ENCODE measurements at regions not wholly inside any gene's neighbourhood (a gene's known extent, or its start where the extent isn't known, plus 50 kb on each side); places are given as distances from the start of the nearest gene placed in this dataset.

DNA sequence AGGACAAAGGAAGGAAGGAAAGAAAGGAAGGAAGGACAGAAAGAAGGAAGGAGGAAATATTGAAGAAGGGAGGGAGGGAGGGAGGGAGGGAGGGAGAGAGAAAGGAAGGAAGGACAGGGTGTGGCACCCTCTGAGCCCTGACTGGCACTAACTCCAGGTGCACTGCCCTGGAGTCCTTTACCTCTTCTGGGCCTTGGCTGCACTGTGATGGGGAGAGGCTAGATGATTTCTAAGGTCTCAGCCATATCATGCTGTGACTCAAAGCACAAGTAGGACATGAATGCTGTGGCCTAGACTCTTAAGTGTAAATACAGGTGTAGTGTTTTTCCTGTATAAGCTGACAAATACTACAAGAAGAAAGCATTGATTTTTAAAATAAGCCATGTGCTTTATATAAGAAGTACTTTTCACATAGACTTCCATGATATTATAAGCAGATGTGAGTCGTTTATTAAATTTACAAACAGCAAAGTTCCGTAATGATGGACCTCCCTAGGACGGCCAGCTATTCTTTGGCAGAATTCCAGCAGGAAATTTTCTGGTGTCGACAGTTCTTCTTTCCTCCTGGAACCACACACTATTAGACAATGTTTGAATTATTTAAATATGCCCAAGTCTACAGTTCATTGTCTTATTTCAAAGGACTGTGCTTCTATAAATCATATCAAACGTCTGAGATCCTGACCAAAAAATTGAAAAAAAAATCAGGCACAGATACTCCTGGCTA lies 213.8 kb upstream of the C2CD4B start:
- TF ChIP-seq, protein P1, sequence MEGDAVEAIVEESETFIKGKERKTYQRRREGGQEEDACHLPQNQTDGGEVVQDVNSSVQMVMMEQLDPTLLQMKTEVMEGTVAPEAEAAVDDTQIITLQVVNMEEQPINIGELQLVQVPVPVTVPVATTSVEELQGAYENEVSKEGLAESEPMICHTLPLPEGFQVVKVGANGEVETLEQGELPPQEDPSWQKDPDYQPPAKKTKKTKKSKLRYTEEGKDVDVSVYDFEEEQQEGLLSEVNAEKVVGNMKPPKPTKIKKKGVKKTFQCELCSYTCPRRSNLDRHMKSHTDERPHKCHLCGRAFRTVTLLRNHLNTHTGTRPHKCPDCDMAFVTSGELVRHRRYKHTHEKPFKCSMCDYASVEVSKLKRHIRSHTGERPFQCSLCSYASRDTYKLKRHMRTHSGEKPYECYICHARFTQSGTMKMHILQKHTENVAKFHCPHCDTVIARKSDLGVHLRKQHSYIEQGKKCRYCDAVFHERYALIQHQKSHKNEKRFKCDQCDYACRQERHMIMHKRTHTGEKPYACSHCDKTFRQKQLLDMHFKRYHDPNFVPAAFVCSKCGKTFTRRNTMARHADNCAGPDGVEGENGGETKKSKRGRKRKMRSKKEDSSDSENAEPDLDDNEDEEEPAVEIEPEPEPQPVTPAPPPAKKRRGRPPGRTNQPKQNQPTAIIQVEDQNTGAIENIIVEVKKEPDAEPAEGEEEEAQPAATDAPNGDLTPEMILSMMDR (IDR thresholded peaks at IDR 0.05; ENCODE audit: low read depth, low read length): no peak
- H3K4me3 ChIP-seq (ENCODE audit: low read depth, low read length): no peak overlapping the region
- no peak overlapping the region for H3K27ac ChIP-seq
- no peaks in the 10 kb centered on the region for H3K9me3 ChIP-seq (ENCODE audit: severe bottlenecking)
- no peaks in the 10 kb centered on the region for H3K36me3 ChIP-seq
- H3K27me3 ChIP-seq (ENCODE audit: insufficient read depth, low read depth, severe bottlenecking): no peaks in the 10 kb centered on the region
- no peak for DNase-seq

DNA sequence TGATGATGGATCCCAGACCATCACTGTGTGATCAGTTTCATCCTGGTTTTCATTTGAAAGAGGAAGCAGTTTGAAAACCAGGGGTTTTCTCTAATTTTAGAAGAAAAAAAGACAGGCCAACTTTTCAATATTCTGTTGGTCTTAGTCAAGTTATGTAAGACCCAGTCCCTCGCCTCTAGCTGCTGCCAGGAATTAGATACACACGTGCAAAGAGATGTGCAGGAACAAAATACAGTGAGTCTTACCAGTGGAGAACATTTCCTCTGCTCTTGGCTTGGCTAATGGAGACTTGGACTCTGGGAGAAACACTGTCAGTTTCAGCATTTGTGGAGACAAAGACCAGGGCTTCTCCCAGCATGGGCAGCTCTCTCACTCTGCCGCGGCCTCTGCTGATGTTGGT lies 214.9 kb upstream of the C2CD4B start:
- DNase-seq: no peak
- Histone ChIP-seq H3K36me3 (no peaks in the 10 kb centered on the region), H3K4me3 (ENCODE audit: low read depth, low read length) (no peak overlapping the region), H3K27ac (no peak overlapping the region), H3K27me3 (ENCODE audit: insufficient read depth, low read depth, severe bottlenecking) (no peaks in the 10 kb centered on the region), H3K9me3 (ENCODE audit: severe bottlenecking) (no peaks in the 10 kb centered on the region)
- TF ChIP-seq, protein P1 (IDR thresholded peaks at IDR 0.05; ENCODE audit: low read depth, low read length): no peak

DNA sequence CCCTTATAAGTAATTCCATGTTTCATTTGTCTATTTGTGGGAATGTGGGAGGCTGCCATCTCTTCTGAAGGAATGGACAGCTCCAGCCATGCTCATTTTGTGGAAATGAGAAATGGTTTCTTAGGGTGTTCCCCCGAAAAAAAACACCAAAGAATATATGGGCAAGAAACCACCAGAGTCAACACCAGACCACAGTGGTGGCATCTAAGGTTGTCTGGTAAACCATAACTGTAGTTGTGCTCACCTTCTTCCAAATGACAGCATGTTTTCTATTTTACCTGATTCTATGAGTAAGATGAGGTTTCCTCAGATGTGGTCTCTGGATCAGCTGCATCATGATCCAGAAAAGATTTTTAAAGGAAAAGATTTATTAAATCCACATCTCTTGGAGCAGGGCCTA lies 217.0 kb upstream of the C2CD4B start:
- Histone ChIP-seq H3K9me3 (ENCODE audit: severe bottlenecking) (no peaks in the 10 kb centered on the region), H3K4me3 (ENCODE audit: low read depth, low read length) (no peak overlapping the region), H3K27me3 (ENCODE audit: insufficient read depth, low read depth, severe bottlenecking) (no peaks in the 10 kb centered on the region), H3K27ac (no peak overlapping the region), H3K36me3 (no peaks in the 10 kb centered on the region)
- no peak for DNase-seq
- TF ChIP-seq, protein P1 (IDR thresholded peaks at IDR 0.05; ENCODE audit: low read depth, low read length): no peak

DNA sequence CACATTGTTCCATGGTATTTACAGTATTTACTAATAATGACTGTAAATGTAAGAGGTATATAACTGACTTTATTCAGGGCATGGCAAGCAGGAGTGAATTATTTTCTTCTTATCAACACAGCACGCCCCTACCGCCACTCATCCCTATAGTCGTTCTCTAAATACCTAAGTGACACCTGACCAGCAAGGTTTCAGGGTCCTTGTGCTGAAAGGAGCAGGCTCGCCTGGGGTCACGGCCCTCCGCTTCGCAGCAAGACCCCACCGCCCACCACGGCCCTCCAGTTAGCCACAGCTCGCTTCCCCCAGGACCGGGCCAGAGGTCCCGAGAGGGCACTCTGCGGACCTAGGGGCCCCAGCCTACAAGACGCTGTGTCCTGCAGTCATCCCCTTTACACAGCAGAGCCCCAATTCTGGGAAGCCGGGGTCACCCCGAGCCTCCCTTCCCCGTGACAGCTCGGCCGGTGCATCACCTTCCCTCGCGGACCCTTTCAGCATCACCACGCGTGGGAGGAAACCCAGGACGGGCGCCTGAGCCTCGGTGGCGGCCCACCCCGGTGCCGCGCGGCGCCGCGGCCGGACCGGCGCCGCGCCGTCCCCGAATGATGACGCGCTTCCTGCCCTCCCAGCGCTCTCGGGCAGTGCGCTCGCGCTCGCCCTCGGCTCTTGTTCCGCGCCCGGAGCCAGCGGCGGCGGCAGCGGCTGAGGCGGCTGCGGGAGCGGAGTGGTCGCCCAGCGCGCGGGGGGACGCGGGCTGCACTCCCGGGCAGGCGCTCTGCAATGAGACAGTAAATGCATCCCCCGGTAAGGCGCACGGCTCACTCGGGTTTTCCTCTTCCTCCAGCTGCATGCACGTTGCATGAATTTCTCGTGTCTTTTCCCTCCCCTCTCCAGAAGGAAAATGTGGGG lies 225.1 kb upstream of the C2CD4B start, which contains the start of gene TLN2:
Gene TLN2 (plus strand): TSS at position 666 of the 906 bp plus-strand sequence.
- H3K27ac ChIP-seq: peak within 1 kb of the TSS; percentile 69
- H3K4me3 ChIP-seq (ENCODE audit: low read depth, low read length): peak within 1 kb of the TSS; percentile 99
- TF ChIP-seq, protein P1 (IDR thresholded peaks at IDR 0.05; ENCODE audit: low read depth, low read length): no peak
- H3K27me3 ChIP-seq (ENCODE audit: insufficient read depth, low read depth, severe bottlenecking): no peaks in the 10 kb centered on the region
- peak; percentile 60 for DNase-seq
- no peaks in the 10 kb centered on the region; the same call in 1 of the 2 replicates for H3K36me3 ChIP-seq
- H3K9me3 ChIP-seq (ENCODE audit: severe bottlenecking): no peaks in the 10 kb centered on the region

DNA sequence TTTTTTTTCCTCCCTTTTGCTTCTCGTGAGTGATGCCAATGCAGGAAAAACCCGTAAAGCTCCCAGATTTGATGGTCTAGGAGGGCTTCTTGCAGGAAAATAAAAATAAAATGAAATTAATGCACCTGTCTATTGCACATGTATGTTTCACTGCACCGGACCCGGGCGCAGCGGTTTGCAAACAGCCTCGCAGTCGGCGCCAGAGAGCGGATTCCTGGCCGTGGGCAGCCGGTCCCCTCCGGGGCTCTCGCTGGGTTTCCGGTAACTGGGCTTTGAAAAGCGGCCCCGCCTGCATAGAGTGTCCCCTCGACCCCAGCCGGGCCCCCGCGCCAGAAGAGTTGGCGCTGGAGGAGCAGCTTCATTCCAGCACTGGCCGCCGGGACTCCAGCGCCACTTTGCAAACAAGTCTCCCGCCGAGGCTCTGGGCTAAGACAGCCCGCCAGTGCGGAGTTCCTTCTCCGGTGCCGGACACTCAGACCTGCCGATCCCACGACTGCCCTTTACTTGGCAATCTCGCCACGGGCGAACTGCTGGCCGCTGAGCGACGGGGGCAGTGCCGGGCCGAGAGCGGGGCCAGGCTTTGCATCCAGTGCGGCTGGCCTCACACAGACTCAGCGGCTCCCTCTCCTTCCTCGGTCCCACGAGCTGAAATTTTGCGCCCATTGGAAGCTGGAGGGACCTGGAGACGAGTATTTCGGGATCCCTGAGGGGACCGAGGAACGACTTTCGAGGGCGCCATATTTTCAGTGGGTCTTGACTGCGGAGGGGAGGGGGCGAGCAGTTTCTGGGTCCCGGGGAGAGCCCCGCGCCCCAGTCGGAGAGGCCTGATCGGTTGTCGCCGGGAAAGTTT lies 225.9 kb upstream of the C2CD4B start:
- peak; percentile 43 for DNase-seq
- Histone ChIP-seq H3K27me3 (ENCODE audit: insufficient read depth, low read depth, severe bottlenecking) (no peaks in the 10 kb centered on the region), H3K4me3 (ENCODE audit: low read depth, low read length) (peak overlapping the region; percentile 99), H3K36me3 (no peaks in the 10 kb centered on the region; the same call in none of the 2 replicates), H3K27ac (peak overlapping the region; percentile 69), H3K9me3 (ENCODE audit: severe bottlenecking) (no peaks in the 10 kb centered on the region)
- TF ChIP-seq, protein P1 (IDR thresholded peaks at IDR 0.05; ENCODE audit: low read depth, low read length): no peak

Data from WERI-Rb-1 (cell line).